HG03066 (cell line): ENCODE measurements at regions not wholly inside any gene's neighbourhood (a gene's known extent, or its start where the extent isn't known, plus 50 kb on each side); places are given as distances from the start of the nearest gene placed in this dataset.

Source experiments
- ATAC-seq: cut with Tn5 transposase; IDR thresholded peaks from one replicate; pipeline ENCODE4 v1.9.1; 2021; ENCODE audit warnings: low read depth; ENCODE audit not compliant: unreplicated experiment

DNA sequence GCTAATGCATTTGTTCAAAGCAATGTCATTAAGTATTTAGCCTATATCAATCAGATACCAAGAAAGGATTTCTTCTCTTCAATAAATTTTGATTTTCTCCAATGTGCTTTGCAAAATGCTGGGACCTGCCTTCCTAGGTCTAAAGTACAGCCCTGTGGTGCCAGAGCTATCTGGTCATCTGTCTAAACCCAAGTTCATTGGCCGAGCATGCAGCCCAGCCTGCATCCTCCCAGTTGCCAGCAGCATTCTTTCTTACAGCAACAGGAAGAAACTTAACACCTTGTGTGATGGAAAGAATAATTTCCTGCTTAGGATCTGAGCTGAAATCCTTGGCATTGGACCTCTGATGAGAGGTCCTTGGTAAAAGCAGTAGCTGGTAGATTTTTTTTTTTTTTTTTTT is 310.0 kb downstream of the RBM26 start:
- no peak for ATAC-seq

GRCh38 chr13:79090552-79091124 is 315.4 kb downstream of the RBM26 start:
- ATAC-seq = no peak

GRCh38 chr13:79084802-79085424 is 321.1 kb downstream of the RBM26 start:
- ATAC-seq = no peak

GRCh38 chr13:79081942-79082341 is 324.1 kb downstream of the RBM26 start:
- ATAC-seq = no peak

GRCh38 chr13:79079351-79079839 is 326.7 kb downstream of the RBM26 start:
- no peak for ATAC-seq

DNA sequence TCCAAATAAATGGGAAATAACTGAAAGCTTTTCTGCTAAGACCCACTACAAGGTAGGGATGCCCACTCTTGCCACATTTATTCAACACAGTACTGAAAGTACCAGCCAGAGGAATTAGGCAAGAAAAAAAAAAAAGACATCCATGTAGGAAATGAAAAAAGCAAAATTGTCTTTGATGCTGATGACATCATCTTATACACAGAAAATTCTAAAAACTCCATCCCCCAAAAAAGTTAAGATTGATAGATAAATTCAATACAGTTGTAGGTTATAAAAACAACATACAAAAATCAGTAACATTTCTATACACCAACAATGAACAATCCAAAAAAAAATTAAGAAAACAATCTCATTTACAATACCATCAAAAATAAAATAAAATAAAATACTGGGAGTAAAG is 330.4 kb downstream of the RBM26 start:
- no peak for ATAC-seq

DNA sequence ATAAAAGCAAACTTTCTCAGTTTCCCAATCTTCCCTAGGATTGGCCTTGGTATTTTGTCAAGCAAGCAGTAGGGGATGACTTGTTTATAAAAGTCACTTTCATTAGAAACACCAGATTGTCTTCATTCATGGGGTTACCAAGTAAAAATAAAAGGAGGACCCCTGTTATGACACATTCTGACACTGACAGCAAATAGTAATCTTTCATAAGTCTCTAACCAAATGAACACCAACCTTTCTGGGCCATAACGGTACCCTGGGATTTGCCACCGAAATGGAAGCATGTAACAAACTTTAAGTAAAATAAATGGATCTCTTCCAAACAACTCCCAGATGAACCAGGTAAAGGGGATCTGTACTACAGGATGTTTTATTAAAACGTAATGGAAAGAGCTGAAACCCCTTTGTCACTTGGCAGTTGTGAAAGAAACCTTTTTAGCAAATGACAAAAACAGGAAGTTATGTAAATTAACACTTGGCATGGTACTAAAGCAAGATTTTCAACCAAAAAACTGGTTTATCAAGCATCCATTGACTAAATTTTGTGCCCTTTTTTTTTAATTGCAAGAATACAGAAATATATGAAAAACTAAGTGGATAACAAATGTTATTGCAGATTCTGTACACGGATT is 335.6 kb downstream of the RBM26 start:
- ATAC-seq = no peak

GRCh38 chr13:79062291-79062690 is 343.8 kb downstream of the RBM26 start:
- no peak for ATAC-seq

DNA sequence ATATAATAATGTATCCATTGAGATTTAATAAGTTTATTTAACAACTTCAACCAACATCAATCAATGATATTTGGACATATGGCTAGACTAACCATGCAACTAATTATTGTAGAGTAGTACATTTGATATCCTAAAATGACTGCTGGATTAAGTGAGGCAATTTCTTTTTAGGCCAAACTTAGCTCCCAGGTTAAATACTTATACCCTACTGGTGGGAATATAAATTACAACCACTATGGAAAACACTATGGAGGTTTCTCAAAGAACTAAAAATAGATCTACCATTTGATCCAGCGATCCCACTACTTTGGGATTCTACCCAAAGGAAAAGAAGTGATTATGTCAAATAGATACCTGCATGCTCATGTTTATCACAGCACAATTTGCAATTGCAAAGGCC is 345.8 kb downstream of the RBM26 start:
- no peak for ATAC-seq

DNA sequence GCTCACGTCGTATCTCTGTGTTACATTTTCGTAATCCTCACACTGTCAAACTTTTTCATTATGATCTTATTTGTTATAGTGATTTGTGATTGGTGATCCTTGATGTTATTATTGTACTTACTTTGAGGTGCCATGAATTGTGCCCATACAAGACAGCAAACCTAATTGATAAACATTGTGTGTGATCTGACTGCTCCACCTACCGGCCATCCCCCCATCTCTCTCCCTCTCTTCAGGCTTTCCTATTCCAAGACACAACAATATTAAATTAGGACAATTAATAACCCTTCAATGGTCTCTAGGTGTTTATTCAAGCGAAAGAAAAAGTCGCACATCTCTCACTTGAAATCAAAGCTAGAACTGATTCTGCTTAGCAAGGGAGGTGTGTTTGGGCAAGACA is 349.3 kb downstream of the RBM26 start:
- ATAC-seq = no peak

DNA sequence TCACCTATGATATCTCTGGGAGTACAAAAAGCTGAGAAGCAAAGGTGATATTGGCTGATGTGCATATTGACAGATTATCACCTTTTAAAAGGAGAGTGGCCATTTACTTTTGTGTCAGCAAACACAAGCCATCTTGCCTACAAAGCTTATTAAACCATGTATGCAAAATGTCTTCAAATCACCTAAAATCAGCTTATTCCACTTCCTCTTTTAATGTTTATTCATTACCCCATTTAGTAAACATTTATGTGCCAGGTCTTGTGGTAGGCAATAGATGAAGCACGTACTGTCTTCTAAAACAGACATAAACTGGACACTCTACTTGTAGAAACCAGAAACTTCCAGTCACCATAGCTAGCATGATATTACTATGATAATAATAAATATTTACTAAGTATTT is 354.6 kb downstream of the RBM26 start:
- no peak for ATAC-seq

DNA sequence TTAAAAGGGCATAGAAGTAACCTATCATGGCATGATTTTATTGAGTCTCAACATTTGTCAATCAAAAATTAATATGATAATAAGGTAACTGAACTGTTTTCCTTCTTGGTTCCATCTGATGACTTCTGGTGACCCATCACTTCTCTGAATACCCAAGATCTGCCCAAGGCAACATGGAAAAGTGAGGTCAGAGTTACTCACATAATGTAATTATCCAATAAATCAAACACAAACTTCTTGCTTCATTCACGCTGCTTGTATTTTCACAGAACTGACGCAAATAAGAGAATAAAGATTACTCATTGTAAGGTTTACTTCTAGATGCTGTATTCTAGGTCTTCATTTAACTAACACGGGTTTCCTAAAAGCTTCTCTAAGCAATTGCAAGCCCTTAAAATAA is 361.6 kb downstream of the RBM26 start:
- no peak for ATAC-seq

GRCh38 chr13:79043208-79043607 is 362.8 kb downstream of the RBM26 start:
- ATAC-seq = no peak

DNA sequence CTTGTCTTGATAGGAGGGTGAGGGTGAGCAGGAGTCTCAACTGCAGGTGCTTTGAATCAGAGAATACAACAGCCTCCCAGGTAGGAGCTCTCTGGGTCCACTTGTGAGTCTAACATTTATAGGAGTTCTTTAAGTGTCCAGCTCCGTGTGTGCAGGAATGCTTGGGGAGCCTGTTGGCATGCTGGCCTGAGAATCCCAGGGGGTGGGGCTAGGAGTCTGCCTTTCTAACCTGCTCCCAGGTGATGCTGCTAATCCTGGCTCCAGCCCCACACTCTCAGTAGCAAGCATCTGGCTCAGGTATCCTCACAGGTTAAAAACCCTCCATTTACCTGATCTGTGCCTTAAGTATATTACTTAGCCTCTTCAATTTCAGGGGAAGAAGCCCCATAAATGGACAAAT is 368.9 kb downstream of the RBM26 start:
- no peak for ATAC-seq

DNA sequence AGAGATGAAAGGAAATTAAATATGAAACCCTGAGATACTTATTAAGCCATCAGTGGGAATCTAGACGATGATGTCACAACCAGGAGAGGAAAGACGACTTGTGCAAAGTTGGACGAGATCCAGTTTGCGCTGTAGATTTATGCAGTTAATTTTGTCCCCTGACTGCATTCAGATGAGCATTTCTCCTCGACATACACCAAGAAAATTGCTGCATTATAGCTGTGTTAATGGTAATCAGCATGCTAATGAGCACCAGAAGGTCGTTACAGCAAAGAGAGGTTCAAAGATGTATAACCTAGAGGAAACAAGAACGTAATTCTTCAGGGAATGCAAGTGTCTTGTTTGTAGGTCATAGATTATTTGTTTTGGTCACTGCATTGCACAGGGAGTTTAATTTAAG is 371.7 kb downstream of the RBM26 start:
- no peak for ATAC-seq

- ATAC-seq = no peak
Measured at GRCh38 chr13:79030513-79030912, 371.6 kb upstream of the OBI1 start.

- no peak for ATAC-seq
Measured at GRCh38 chr13:79018166-79018565, 359.2 kb upstream of the OBI1 start.

DNA sequence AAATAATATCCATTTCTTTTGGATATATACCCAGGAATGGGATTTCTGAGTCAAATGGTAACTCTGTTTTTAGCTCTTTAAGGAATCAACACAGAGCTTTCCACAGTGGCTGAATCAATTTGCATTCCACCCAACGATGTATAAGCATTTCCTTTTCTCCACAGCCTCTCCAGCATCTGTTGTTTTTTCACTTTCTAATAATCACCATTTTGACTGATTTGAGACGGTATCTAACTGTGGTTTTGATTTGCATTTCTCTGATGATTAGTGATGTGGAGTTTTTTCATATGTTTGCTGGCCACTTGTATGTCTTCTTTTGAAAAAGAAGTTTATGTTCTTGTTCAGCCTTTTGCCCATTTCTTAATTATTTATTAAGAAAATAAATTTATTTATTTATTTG is 352.2 kb upstream of the OBI1 start:
- no peak for ATAC-seq

DNA sequence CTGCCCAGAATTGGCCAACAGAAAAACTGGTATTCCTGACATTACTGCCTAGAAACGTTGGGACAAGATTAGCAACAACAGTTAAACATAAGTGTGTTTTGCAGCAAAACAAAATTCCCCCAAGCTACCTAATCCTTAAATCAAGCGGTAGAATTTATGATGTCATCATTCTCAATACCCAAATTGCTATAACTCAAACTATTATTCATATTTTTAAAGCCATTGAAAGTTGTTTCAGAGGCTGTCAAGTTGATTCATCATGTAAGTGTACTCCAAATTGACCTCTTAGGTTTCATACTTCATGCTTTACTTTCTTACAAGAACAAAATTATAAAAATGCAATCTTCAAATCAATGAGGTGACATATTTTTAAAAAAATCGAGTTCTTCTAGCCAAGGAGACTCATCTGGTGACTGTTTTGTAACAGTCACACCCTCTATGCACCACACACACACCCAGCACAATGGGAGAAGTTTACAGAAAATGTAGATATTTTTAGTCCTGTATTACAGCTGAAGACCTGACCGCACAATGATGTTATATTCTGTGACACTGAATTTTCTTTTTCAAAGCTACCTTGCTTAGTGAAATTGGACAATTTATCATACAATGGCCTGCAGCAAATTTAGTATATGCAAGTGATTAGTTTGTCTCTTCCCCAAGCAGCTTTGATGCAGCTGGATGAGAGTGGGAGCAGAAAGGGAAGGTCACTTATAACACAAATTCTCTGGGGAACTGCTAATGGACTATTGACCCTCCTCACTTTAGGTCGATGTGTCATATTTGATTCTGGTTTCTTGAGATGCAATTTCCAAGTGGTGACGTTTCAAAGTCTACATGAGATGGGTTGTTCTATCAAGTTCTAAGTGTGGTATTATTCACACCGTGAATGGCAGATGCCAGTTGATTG is 345.3 kb upstream of the OBI1 start:
- no peak for ATAC-seq

GRCh38 chr13:78999494-78999893 is 340.5 kb upstream of the OBI1 start:
- no peak for ATAC-seq

DNA sequence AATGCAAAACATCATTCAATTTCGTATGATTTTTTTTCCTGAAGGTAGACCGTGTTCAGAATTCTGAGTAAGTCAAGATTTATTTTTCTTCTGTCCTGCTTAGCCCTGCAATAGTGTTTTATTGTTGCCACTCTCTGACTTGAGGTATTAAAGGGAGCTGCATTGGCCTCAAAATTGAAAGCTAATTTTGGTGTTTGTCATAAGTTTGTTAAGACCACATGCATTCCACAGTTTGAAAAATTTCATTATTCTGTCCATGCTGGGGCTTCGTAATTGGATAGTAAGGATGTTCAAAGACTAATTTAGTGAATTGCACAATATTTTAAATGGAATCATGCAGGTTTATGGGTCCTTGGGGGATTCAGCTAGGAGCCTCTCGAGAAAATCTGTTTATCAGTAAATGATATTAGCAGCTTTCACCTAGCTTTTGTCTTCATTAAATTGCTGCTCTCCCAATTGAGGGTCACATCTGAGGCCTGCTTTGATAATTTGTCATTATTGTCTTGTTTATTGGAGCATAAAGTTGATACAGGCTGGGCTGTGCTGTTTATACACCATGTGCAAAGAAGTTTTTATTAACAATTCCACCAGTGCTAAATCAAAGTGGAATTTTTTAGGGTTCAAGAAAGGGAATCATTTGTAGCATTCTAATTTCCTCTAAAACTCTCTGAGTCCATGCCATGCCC is 339.8 kb upstream of the OBI1 start:
- no peak for ATAC-seq
